GM12872 (cell line): ENCODE measurements at regions not wholly inside any gene's neighbourhood (a gene's known extent, or its start where the extent isn't known, plus 50 kb on each side); places are given as distances from the start of the nearest gene placed in this dataset.

Experiments used
- CTCF ChIP-seq: IDR thresholded peaks from 3 replicates; pipeline ENCODE4 v1.5.1; 2011; ENCODE audit warnings: low read depth, mild to moderate bottlenecking, low read length, moderate library complexity; ENCODE audit not compliant: insufficient read depth

GRCh38 chr10:94230134-94230785 lies 132.5 kb downstream of the NOC3L start:
- no peak for TF ChIP-seq CTCF

- no peak for TF ChIP-seq CTCF
Measured at GRCh38 chr10:94232711-94233383, 129.9 kb downstream of the NOC3L start.

- TF ChIP-seq CTCF: no peak
Measured at GRCh38 chr10:94235461-94235860, 127.3 kb downstream of the NOC3L start.

GRCh38 chr10:94238006-94238617 lies 124.6 kb downstream of the NOC3L start:
- no peak for TF ChIP-seq CTCF

- TF ChIP-seq CTCF: no peak
Measured at GRCh38 chr10:94239696-94240095, 123.0 kb downstream of the NOC3L start.

GRCh38 chr10:94240491-94240890 lies 122.2 kb downstream of the NOC3L start:
- TF ChIP-seq CTCF: no peak

- TF ChIP-seq CTCF: no peak
Measured at GRCh38 chr10:94240901-94241300, 121.8 kb downstream of the NOC3L start.
